ENCODE measurements at regions not wholly inside any gene's neighbourhood (a gene's known extent, or its start where the extent isn't known, plus 50 kb on each side); places are given as distances from the start of the nearest gene placed in this dataset.
"Not testable (repeated sequence)": the region's sequence is repeated elsewhere in the genome, so short reads cannot be mapped to it uniquely, and the experiment has no call there.

DNA sequence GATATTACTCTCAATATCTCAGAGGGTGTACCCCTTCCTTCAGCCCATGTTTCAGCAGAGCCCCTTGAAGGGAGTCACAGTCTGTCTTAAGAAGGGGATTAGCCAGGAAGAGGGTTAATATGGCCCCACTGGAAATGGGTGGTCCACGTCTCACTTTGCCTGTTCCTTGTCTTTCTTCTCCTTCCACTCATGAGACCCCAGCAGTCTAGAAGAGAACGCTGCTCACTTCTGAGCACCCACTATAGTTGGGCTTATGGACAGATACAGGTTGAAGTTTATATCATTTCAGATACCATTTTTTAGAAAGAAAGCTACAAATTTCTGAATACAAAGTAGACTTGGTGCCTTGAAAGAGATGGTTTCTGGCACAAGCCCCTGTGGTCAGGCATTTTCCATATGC, 139.3 kb upstream of the API5 start:
- intact Hi-C loops (cut with DNase I) = no loop called here
- Histone ChIP-seq H3K9ac (ENCODE audit: low read depth in 2 of 2, low read length in 2 of 2) (no peak overlapping the region), H3K4me1 (no peaks in the 10 kb centered on the region), H3K9me3 (no peaks in the 10 kb centered on the region), H3K4me3 (no peak overlapping the region), H3K27me3 (no peaks in the 10 kb centered on the region), H3K27ac (no peak overlapping the region), H3K36me3 (no peaks in the 10 kb centered on the region)
- no peak for DNase-seq
- TF ChIP-seq, protein P1, sequence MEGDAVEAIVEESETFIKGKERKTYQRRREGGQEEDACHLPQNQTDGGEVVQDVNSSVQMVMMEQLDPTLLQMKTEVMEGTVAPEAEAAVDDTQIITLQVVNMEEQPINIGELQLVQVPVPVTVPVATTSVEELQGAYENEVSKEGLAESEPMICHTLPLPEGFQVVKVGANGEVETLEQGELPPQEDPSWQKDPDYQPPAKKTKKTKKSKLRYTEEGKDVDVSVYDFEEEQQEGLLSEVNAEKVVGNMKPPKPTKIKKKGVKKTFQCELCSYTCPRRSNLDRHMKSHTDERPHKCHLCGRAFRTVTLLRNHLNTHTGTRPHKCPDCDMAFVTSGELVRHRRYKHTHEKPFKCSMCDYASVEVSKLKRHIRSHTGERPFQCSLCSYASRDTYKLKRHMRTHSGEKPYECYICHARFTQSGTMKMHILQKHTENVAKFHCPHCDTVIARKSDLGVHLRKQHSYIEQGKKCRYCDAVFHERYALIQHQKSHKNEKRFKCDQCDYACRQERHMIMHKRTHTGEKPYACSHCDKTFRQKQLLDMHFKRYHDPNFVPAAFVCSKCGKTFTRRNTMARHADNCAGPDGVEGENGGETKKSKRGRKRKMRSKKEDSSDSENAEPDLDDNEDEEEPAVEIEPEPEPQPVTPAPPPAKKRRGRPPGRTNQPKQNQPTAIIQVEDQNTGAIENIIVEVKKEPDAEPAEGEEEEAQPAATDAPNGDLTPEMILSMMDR (IDR thresholded peaks at IDR 0.05) = no peak

DNA sequence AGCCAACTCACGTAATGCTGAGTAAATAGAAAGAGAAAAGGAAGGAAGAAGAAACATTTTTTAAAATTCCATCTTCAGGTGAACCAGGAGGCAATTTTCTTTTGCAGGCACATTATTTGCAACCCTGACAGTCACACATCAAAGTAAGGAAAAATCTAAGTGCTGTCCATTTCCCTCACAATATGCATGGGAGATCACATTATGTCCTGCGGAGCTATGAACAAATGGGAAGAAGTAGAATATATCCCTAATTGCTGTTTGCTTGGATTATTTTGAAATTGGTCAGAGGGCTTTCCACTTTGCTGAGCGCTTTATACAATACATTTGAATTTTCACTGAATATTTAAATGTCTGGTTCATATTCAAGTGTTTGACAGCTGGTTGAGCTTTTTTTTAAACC, 133.8 kb upstream of the API5 start:
- H3K9me3 ChIP-seq = no peaks in the 10 kb centered on the region
- no peaks in the 10 kb centered on the region for H3K36me3 ChIP-seq
- no peak overlapping the region for H3K4me3 ChIP-seq
- TF ChIP-seq, protein P1 (IDR thresholded peaks at IDR 0.05) = no peak
- H3K27ac ChIP-seq = no peak overlapping the region
- no peaks in the 10 kb centered on the region for H3K27me3 ChIP-seq
- intact Hi-C loops (cut with DNase I) = no loop called here
- H3K9ac ChIP-seq (ENCODE audit: low read depth in 2 of 2, low read length in 2 of 2) = no peak overlapping the region
- DNase-seq = no peak
- no peaks in the 10 kb centered on the region for H3K4me1 ChIP-seq

DNA sequence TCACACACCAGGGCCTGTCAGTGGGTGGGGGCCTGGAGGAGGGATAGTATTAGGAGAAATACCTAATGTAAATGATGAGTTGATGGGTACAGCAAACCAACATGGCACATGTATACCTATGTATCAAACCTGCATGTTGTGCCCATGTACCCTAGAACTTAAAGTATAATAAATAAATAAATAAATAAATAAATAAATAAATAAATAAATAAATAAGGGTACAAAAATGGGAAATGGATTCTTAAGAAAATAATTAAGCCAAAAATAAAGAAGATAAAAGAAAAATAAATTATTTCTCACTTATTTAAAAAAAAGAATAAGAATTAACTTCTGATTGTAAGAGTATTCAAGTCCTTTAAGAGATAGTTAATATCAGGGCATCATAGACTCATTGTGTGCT, 117.3 kb upstream of the API5 start:
- H3K4me1 ChIP-seq; H3K27ac ChIP-seq; H3K9ac ChIP-seq (ENCODE audit: low read depth in 2 of 2, low read length in 2 of 2); DNase-seq; H3K27me3 ChIP-seq; H3K4me3 ChIP-seq; H3K36me3 ChIP-seq; intact Hi-C loops (cut with DNase I); H3K9me3 ChIP-seq: not testable (repeated sequence)

DNA sequence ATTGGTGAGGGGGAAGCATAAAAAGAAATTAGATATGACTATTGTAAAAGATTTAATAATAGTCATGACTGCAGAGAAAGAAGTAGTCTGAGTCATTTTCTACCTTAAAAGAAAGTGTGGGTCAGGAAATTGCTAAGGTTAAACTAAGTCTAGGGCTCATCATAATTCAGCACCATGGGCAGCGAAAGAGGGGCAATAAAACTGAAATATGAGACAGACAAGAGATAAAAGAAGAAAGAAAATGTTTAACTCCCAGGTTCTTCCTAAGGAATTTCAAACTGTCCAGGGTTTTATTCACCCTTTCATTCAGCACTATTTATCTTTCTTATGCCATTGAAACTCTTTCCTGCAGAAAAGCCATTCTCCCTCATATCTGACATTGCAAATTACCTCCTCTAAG, 114.4 kb upstream of the API5 start:
- TF ChIP-seq, protein P1 (IDR thresholded peaks at IDR 0.05) = no peak
- H3K36me3 ChIP-seq = no peaks in the 10 kb centered on the region
- H3K4me1 ChIP-seq = no peaks in the 10 kb centered on the region
- DNase-seq = no peak
- H3K4me3 ChIP-seq = no peak overlapping the region
- intact Hi-C loops (cut with DNase I) = no loop called here
- no peak overlapping the region for H3K27ac ChIP-seq
- H3K27me3 ChIP-seq = no peaks in the 10 kb centered on the region
- H3K9me3 ChIP-seq = no peaks in the 10 kb centered on the region
- H3K9ac ChIP-seq (ENCODE audit: low read depth in 2 of 2, low read length in 2 of 2) = no peak overlapping the region

DNA sequence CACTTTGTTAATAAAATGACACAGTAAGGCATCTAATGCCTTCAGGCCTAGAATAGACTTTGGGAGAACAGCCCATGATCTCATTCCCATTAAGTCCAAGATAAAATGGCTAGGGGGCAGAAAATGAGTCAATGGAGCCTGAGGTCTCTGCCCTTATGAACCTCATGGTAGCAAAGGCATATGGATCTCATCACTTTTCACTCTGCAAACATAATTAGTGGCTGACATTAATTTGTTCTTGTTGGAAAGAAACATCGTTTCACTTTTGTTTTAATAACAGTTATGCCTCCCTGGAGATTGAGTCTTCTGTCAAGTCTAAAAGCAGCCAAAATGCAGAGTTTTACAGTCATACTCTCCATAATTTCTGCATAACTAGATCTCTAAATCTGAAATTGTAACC, 111.8 kb upstream of the API5 start:
- DNase-seq = no peak
- H3K27ac ChIP-seq = no peak overlapping the region
- no peaks in the 10 kb centered on the region for H3K27me3 ChIP-seq
- intact Hi-C loops (cut with DNase I) = no loop called here
- TF ChIP-seq, protein P1 (IDR thresholded peaks at IDR 0.05) = no peak
- no peak overlapping the region for H3K4me3 ChIP-seq
- H3K36me3 ChIP-seq = no peaks in the 10 kb centered on the region
- H3K9ac ChIP-seq (ENCODE audit: low read depth in 2 of 2, low read length in 2 of 2) = no peak overlapping the region
- no peaks in the 10 kb centered on the region for H3K4me1 ChIP-seq
- H3K9me3 ChIP-seq = no peaks in the 10 kb centered on the region

DNA sequence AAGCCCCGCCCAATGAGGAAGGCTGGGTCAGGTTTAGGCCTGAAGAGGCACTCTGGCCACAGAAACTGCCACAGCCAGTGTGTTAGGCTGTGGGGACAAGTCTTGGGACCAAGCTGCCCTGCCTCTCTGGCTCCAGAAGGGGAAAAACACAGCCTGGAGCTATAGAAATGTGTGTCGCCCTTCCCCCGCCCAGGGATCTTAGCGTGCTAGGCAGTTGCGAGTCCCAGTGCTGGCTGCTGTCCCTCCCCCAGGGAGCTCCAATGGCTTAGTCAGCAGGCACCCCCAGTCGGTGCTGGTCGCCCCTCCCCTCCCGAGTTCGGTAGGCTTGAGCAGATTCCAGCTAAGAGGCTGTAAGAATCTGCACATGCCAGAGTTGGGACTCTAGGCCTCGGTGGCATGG, 99.5 kb upstream of the API5 start:
- TF ChIP-seq, protein P1 (IDR thresholded peaks at IDR 0.05) = no peak
- no peak overlapping the region for H3K27ac ChIP-seq
- H3K27me3 ChIP-seq = no peaks in the 10 kb centered on the region
- H3K9me3 ChIP-seq = no peaks in the 10 kb centered on the region
- no peak for DNase-seq
- intact Hi-C loops (cut with DNase I) = no loop called here
- H3K4me1 ChIP-seq = no peaks in the 10 kb centered on the region
- H3K4me3 ChIP-seq = no peak overlapping the region
- H3K9ac ChIP-seq (ENCODE audit: low read depth in 2 of 2, low read length in 2 of 2) = no peak overlapping the region
- H3K36me3 ChIP-seq = no peaks in the 10 kb centered on the region
